ENCODE measurements at regions not wholly inside any gene's neighbourhood (a gene's known extent, or its start where the extent isn't known, plus 50 kb on each side); places are given as distances from the start of the nearest gene placed in this dataset.

- DNase-seq = no peak
Measured at GRCh38 chr3:95408464-95408862, 1345.6 kb downstream of the NSUN3 start.

- DNase-seq = no peak
Measured at GRCh38 chr3:95418251-95418650, 1355.4 kb downstream of the NSUN3 start.

- DNase-seq = no peak
Measured at GRCh38 chr3:95424279-95424678, 1361.4 kb downstream of the NSUN3 start.

GRCh38 chr3:95434491-95434890 lies 1371.6 kb downstream of the NSUN3 start:
- no peak for DNase-seq

- DNase-seq = no peak
Measured at GRCh38 chr3:95437409-95437808, 1374.5 kb downstream of the NSUN3 start.

- no peak for DNase-seq
Measured at GRCh38 chr3:95438274-95438673, 1375.4 kb downstream of the NSUN3 start.

- no peak for DNase-seq
Measured at GRCh38 chr3:95442766-95443165, 1371.6 kb upstream of the EPHA6 start.

- DNase-seq = no peak
Measured at GRCh38 chr3:95449841-95450240, 1364.6 kb upstream of the EPHA6 start.

- DNase-seq = no peak
Measured at GRCh38 chr3:95453242-95453641, 1361.2 kb upstream of the EPHA6 start.

- DNase-seq = no peak
Measured at GRCh38 chr3:95456835-95457234, 1357.6 kb upstream of the EPHA6 start.

- DNase-seq = no peak
Measured at GRCh38 chr3:95459706-95460105, 1354.7 kb upstream of the EPHA6 start.

GRCh38 chr3:95460274-95460673 lies 1354.1 kb upstream of the EPHA6 start:
- DNase-seq = no peak

GRCh38 chr3:95462161-95462560 lies 1352.2 kb upstream of the EPHA6 start:
- DNase-seq = no peak

GRCh38 chr3:95464346-95464745 lies 1350.0 kb upstream of the EPHA6 start:
- DNase-seq = no peak

GRCh38 chr3:95468331-95468730 lies 1346.1 kb upstream of the EPHA6 start:
- DNase-seq = no peak

- no peak for DNase-seq
Measured at GRCh38 chr3:95474338-95474737, 1340.1 kb upstream of the EPHA6 start.

GRCh38 chr3:95476534-95476933 lies 1337.9 kb upstream of the EPHA6 start:
- DNase-seq = no peak

- DNase-seq = no peak
Measured at GRCh38 chr3:95506174-95506573, 1308.2 kb upstream of the EPHA6 start.

- no peak for DNase-seq
Measured at GRCh38 chr3:95508124-95508523, 1306.3 kb upstream of the EPHA6 start.

- no peak for DNase-seq
Measured at GRCh38 chr3:95511828-95512227, 1302.6 kb upstream of the EPHA6 start.

GRCh38 chr3:95514260-95514659 lies 1300.1 kb upstream of the EPHA6 start:
- DNase-seq = no peak

- no peak for DNase-seq
Measured at GRCh38 chr3:95521396-95521795, 1293.0 kb upstream of the EPHA6 start.

GRCh38 chr3:95522449-95522848 lies 1291.9 kb upstream of the EPHA6 start:
- no peak for DNase-seq

- DNase-seq = no peak
Measured at GRCh38 chr3:95539950-95540483, 1274.4 kb upstream of the EPHA6 start.

- DNase-seq = no peak
Measured at GRCh38 chr3:95565502-95565901, 1248.9 kb upstream of the EPHA6 start.

- no peak for DNase-seq
Measured at GRCh38 chr3:95567346-95567745, 1247.0 kb upstream of the EPHA6 start.
